Neural cell (in vitro differentiated cells): ENCODE measurements at regions not wholly inside any gene's neighbourhood (a gene's known extent, or its start where the extent isn't known, plus 50 kb on each side); places are given as distances from the start of the nearest gene placed in this dataset.

Experiments used
- H2AFZ ChIP-seq: fragments of 200-600, 300-800 bp; sonication (generic), shearing (Covaris generic); 2 replicates; pipeline ENCODE4 v1.6.0; 2014; ENCODE audit warnings: low read depth, mild to moderate bottlenecking, antibody characterized with exemption, low read length, moderate library complexity
- H3F3A ChIP-seq: fragments of 200-600 bp; shearing (Covaris generic); 2 replicates; pipeline ENCODE4 v1.6.1; 2016; ENCODE audit warnings: mild to moderate bottlenecking, moderate library complexity, mixed read lengths, antibody characterized with exemption, low read length; ENCODE audit not compliant: insufficient read depth, poor library complexity, severe bottlenecking
- H3K27ac ChIP-seq: fragments of 200-600, 300-800 bp; sonication (generic), shearing (Covaris generic); 2 replicates; pipeline ENCODE4 v1.5.1; 2014; ENCODE audit warnings: mild to moderate bottlenecking, low read length, moderate library complexity
- H3K27me3 ChIP-seq: fragments of 300-800, 200-600 bp; sonication (generic), shearing (Covaris generic); 2 replicates; pipeline ENCODE4 v1.6.0; 2014; ENCODE audit warnings: mild to moderate bottlenecking, low read depth, low read length, moderate library complexity; ENCODE audit not compliant: insufficient read depth
- H3K36me3 ChIP-seq: fragments of 300-800, 200-600 bp; sonication (generic), shearing (Covaris generic); 2 replicates; pipeline ENCODE4 v1.5.1; 2014; ENCODE audit warnings: mild to moderate bottlenecking, antibody characterized with exemption, low read length, moderate library complexity; ENCODE audit not compliant: insufficient read depth
- H3K4me2 ChIP-seq: fragments of 300-800, 200-600 bp; sonication (generic), shearing (Covaris generic); 2 replicates; pipeline ENCODE4 v1.6.0; 2014; ENCODE audit warnings: mild to moderate bottlenecking, low read length
- H3K4me3 ChIP-seq: fragments of 300-800, 200-600 bp; sonication (generic), shearing (Covaris generic); 2 replicates; pipeline ENCODE4 v1.5.1; 2014; ENCODE audit warnings: mild to moderate bottlenecking, low read length, moderate library complexity
- H3K79me2 ChIP-seq: fragments of 200-600 bp; shearing (Covaris generic); replicated peaks from 2 replicates; pipeline ENCODE4 v1.6.0; 2014; ENCODE audit warnings: mild to moderate bottlenecking, low read length, moderate library complexity; ENCODE audit not compliant: insufficient read depth
- H3K9ac ChIP-seq: fragments of 300-800, 200-600 bp; sonication (generic), shearing (Covaris generic); 2 replicates; pipeline ENCODE4 v1.6.1; 2016; ENCODE audit warnings: mild to moderate bottlenecking, low read length, mixed read lengths
- H3K9me2 ChIP-seq: fragments of 200-600 bp; shearing (Covaris generic); 2 replicates; pipeline ENCODE4 v1.6.1; 2016; ENCODE audit warnings: mild to moderate bottlenecking, low read length, mixed read lengths; ENCODE audit not compliant: insufficient read depth
- H3K9me3 ChIP-seq: fragments of 200-600, 300-800 bp; sonication (generic), shearing (Covaris generic); 2 replicates; pipeline ENCODE4 v1.6.1; 2016; ENCODE audit warnings: mild to moderate bottlenecking, mixed run types, low read length, moderate library complexity, mixed read lengths
- H4K20me1 ChIP-seq: fragments of 200-600 bp; shearing (Covaris generic); 2 replicates; pipeline ENCODE4 v1.6.1; 2016; ENCODE audit warnings: mild to moderate bottlenecking, mixed run types; ENCODE audit not compliant: insufficient read depth
- CTCF ChIP-seq: fragments of 450-650 bp; IDR thresholded peaks from 2 replicates; pipeline ENCODE4 v1.5.1; 2014; ENCODE audit warnings: antibody characterized with exemption, mild to moderate bottlenecking, moderate library complexity; ENCODE audit not compliant: poor library complexity, severe bottlenecking
- EP300 ChIP-seq: fragments of 450-650 bp; conservative IDR thresholded peaks from 2 replicates; pipeline ENCODE4 v1.6.1; 2014; ENCODE audit warnings: antibody characterized with exemption, mild to moderate bottlenecking, moderate library complexity; ENCODE audit not compliant: poor library complexity, severe bottlenecking
- EZH2 ChIP-seq: fragments of 200-600, 300-800 bp; shearing (Covaris generic), sonication (generic); IDR thresholded peaks from 2 replicates; pipeline ENCODE4 v1.6.1; 2014; ENCODE audit warnings: antibody characterized with exemption, low read length, borderline replicate concordance, mild to moderate bottlenecking; ENCODE audit not compliant: insufficient read depth, poor library complexity, severe bottlenecking
- MXI1 ChIP-seq: fragments of 450-650 bp; conservative IDR thresholded peaks from 2 replicates; pipeline ENCODE4 v1.6.1; 2014; ENCODE audit warnings: antibody characterized with exemption, mild to moderate bottlenecking; ENCODE audit not compliant: poor library complexity, severe bottlenecking
- POLR2AphosphoS5 ChIP-seq: IDR thresholded peaks from 2 replicates; pipeline ENCODE4 v1.6.1; 2012
- RAD21 ChIP-seq: fragments of 450-650 bp; conservative IDR thresholded peaks from 2 replicates; pipeline ENCODE4 v1.6.1; 2014; ENCODE audit warnings: antibody characterized with exemption, mild to moderate bottlenecking, moderate library complexity
- REST ChIP-seq: IDR thresholded peaks from 2 replicates; pipeline ENCODE4 v1.6.1; 2012; ENCODE audit warnings: borderline replicate concordance
- SMC3 ChIP-seq: fragments of 450-650 bp; conservative IDR thresholded peaks from 2 replicates; pipeline ENCODE4 v1.6.1; 2014; ENCODE audit warnings: antibody characterized with exemption, mild to moderate bottlenecking, moderate library complexity; ENCODE audit not compliant: poor library complexity
- TAF1 ChIP-seq: IDR thresholded peaks from 2 replicates; pipeline ENCODE4 v1.6.1; 2012; ENCODE audit warnings: low read depth

GRCh38 chr18:24649571-24649970, 189.1 kb downstream of the HRH4 start:
- Histone ChIP-seq H4K20me1 (no peaks in the 10 kb centered on the region), H3K79me2 (no peaks in the 10 kb centered on the region), H3K9me2 (no peaks in the 10 kb centered on the region), H3K27me3 (no peaks in the 10 kb centered on the region), H3K4me3 (no peak overlapping the region), H3K4me2 (no peak overlapping the region), H2AFZ (no peak overlapping the region), H3K36me3 (no peaks in the 10 kb centered on the region), H3F3A (no peaks in the 10 kb centered on the region), H3K9ac (no peak overlapping the region), H3K9me3 (no peaks in the 10 kb centered on the region), H3K27ac (no peak overlapping the region)
- no peak for TF ChIP-seq EZH2
- no peak for TF ChIP-seq TAF1
- TF ChIP-seq POLR2AphosphoS5, result no peak
- TF ChIP-seq REST, result no peak
- TF ChIP-seq RAD21, result no peak
- no peak for TF ChIP-seq SMC3
- no peak for TF ChIP-seq CTCF
- no peak for TF ChIP-seq EP300
- no peak for TF ChIP-seq MXI1

- Histone ChIP-seq H3K27me3 (no peaks in the 10 kb centered on the region), H3F3A (no peaks in the 10 kb centered on the region), H3K9me3 (no peaks in the 10 kb centered on the region), H3K36me3 (no peaks in the 10 kb centered on the region), H3K9ac (no peak overlapping the region), H3K4me2 (no peak overlapping the region), H2AFZ (no peak overlapping the region), H3K27ac (no peak overlapping the region), H4K20me1 (no peaks in the 10 kb centered on the region), H3K4me3 (no peak overlapping the region), H3K9me2 (no peaks in the 10 kb centered on the region), H3K79me2 (no peaks in the 10 kb centered on the region)
- no peak for TF ChIP-seq SMC3
- TF ChIP-seq EP300, result no peak
- no peak for TF ChIP-seq RAD21
- no peak for TF ChIP-seq CTCF
- no peak for TF ChIP-seq POLR2AphosphoS5
- no peak for TF ChIP-seq TAF1
- TF ChIP-seq REST, result no peak
- no peak for TF ChIP-seq MXI1
- no peak for TF ChIP-seq EZH2
Measured at GRCh38 chr18:24651434-24651833, 191.0 kb downstream of the HRH4 start.
